ENCODE measurements at regions not wholly inside any gene's neighbourhood (a gene's known extent, or its start where the extent isn't known, plus 50 kb on each side); places are given as distances from the start of the nearest gene placed in this dataset.
"Not testable (repeated sequence)": the region's sequence is repeated elsewhere in the genome, so short reads cannot be mapped to it uniquely, and the experiment has no call there.

DNA sequence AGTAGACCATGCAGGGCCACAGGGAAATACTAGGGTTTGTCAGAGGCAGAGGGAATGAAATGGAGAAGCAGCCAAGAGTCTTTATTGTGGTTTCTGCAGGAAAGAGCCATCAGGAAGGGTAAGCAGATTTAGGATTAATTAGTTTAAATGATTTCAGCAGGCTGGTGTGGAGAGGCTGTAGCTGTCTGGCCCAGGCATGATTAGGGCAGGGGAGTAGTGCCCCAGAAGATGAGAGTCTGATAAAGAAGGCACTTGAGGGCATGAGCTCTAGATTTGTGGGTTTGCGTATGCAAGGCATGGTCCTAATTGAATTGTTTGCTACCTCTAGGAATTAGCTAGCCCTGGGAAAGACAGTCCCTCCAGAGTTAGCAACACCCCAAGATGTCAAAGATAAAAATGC, 484.6 kb upstream of the PLXNA2 start:
- Histone ChIP-seq H3K36me3 (ENCODE audit: low read depth) (no peaks in the 10 kb centered on the region), H3K27ac (no peak overlapping the region), H3K9ac (no peak overlapping the region), H3K4me1 (ENCODE audit: insufficient read depth) (no peaks in the 10 kb centered on the region), H3K9me3 (ENCODE audit: low read depth) (no peaks in the 10 kb centered on the region), H4K20me1 (ENCODE audit: insufficient read depth) (no peaks in the 10 kb centered on the region), H3K4me2 (ENCODE audit: unreplicated experiment) (no peak overlapping the region), H3K79me2 (ENCODE audit: insufficient read depth) (no peaks in the 10 kb centered on the region), H3F3A (ENCODE audit: insufficient read depth) (no peaks in the 10 kb centered on the region), H2AFZ (no peak overlapping the region), H3K9me2 (ENCODE audit: insufficient read depth) (no peaks in the 10 kb centered on the region), H3K27me3 (replicated peaks; ENCODE audit: insufficient read depth) (no peaks in the 10 kb centered on the region), H3K4me3 (no peak overlapping the region)
- TF ChIP-seq EZH2phosphoT487 (IDR thresholded peaks at IDR 0.05; ENCODE audit: insufficient read depth, low read depth) (no peak), EZH2 (IDR thresholded peaks at IDR 0.05; ENCODE audit: insufficient read depth, poor library complexity, severe bottlenecking) (no peak)
- no peak for DNase-seq
- WGBS, 2 experiments (ENCODE audit: low coverage in 1 of 2, low lambda C conversion rate in 2 of 2, missing lambda C conversion rate in 2 of 2), result 40 to 43% methylated on average over 1 of the region's 1 CpG
- in situ Hi-C loops (cut with MboI), result no loop called here

DNA sequence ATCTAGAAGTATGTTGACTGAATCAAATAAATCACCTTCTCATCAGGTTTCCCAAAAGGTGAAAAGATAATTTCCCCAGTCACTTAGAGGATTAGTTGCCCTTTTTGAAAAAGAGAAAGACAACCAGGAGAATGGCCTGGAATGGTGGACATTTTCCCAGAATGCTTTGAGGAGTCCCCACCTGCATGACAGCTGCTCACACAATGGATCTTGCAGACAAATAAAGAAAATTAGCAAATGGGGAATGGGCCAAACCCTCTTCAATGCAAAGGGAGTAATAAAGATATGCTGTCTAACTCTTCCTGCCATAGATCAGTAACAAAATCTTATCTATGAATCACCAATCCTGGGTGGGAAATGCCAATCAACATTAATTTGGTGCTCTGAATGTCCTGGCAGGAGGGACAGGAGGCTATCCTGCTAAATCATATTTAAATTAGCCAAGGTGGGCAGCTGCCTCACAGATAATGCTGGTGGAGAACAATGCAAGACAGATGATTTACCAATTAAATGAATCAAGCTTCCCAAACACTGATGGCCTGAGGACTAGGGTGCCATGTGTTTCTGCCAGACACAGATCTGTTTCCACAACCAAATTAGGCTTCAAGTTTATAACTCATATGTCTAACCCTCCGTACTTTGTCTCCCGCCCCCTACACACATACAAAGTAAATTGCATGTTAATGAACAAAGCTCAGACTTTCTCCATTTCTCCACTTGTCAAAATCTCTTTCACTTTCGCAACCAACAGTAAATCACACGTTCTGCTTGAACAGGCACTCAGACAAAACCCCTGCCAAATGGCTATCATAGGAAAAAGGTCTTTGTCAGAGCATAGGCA, 488.0 kb upstream of the PLXNA2 start:
- Histone ChIP-seq H3K4me3 (no peak overlapping the region), H3K27me3 (replicated peaks; ENCODE audit: insufficient read depth) (no peaks in the 10 kb centered on the region), H3K4me1 (ENCODE audit: insufficient read depth) (no peaks in the 10 kb centered on the region), H3K9me2 (ENCODE audit: insufficient read depth) (no peaks in the 10 kb centered on the region), H3K79me2 (ENCODE audit: insufficient read depth) (no peaks in the 10 kb centered on the region), H3K4me2 (ENCODE audit: unreplicated experiment) (no peak overlapping the region), H2AFZ (no peak overlapping the region), H3F3A (ENCODE audit: insufficient read depth) (no peaks in the 10 kb centered on the region), H3K9me3 (ENCODE audit: low read depth) (no peaks in the 10 kb centered on the region), H3K36me3 (ENCODE audit: low read depth) (no peaks in the 10 kb centered on the region), H3K27ac (no peak overlapping the region), H4K20me1 (ENCODE audit: insufficient read depth) (no peaks in the 10 kb centered on the region), H3K9ac (no peak overlapping the region)
- in situ Hi-C loops (cut with MboI), result no loop called here
- WGBS, 2 experiments (ENCODE audit: low coverage in 1 of 2, low lambda C conversion rate in 2 of 2, missing lambda C conversion rate in 2 of 2), result 2 to 3% methylated on average over 4 of the region's 4 CpGs
- no peak for DNase-seq
- TF ChIP-seq EZH2 (IDR thresholded peaks at IDR 0.05; ENCODE audit: insufficient read depth, poor library complexity, severe bottlenecking) (no peak), EZH2phosphoT487 (IDR thresholded peaks at IDR 0.05; ENCODE audit: insufficient read depth, low read depth) (no peak)

DNA sequence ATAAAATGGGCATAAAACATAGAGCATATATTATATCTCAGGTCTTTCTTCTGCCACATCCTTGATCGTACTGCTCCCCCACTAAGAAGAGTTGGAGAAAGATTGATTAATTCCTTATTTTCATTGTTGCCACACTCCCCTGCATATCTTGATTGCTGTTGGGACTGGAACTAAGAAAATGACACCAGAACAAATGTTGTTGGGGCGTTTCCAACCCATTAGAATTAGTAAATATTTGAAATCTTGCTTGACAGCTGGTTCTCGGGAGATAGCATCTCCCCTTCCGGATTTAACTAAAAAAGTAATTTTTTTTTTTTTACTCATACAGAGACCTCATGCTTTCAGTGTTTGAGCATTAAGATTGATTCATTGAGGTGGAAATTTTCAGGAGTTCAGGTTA, 493.0 kb upstream of the PLXNA2 start:
- WGBS, 2 experiments (ENCODE audit: low coverage in 1 of 2, low lambda C conversion rate in 2 of 2, missing lambda C conversion rate in 2 of 2), result 24 to 32% methylated on average over 4 of the region's 4 CpGs
- Histone ChIP-seq H3K36me3 (ENCODE audit: low read depth) (no peaks in the 10 kb centered on the region), H3K4me1 (ENCODE audit: insufficient read depth) (no peaks in the 10 kb centered on the region), H3K9me3 (ENCODE audit: low read depth) (no peaks in the 10 kb centered on the region), H3K27ac (no peak overlapping the region), H3K27me3 (replicated peaks; ENCODE audit: insufficient read depth) (no peaks in the 10 kb centered on the region), H3K9me2 (ENCODE audit: insufficient read depth) (no peaks in the 10 kb centered on the region), H3K9ac (no peak overlapping the region), H2AFZ (no peak overlapping the region), H3K4me3 (no peak overlapping the region), H4K20me1 (ENCODE audit: insufficient read depth) (no peaks in the 10 kb centered on the region), H3K4me2 (ENCODE audit: unreplicated experiment) (no peak overlapping the region), H3F3A (ENCODE audit: insufficient read depth) (no peaks in the 10 kb centered on the region), H3K79me2 (ENCODE audit: insufficient read depth) (no peaks in the 10 kb centered on the region)
- TF ChIP-seq EZH2phosphoT487 (IDR thresholded peaks at IDR 0.05; ENCODE audit: insufficient read depth, low read depth) (no peak), EZH2 (IDR thresholded peaks at IDR 0.05; ENCODE audit: insufficient read depth, poor library complexity, severe bottlenecking) (no peak)
- in situ Hi-C loops (cut with MboI), result no loop called here
- no peak for DNase-seq

DNA sequence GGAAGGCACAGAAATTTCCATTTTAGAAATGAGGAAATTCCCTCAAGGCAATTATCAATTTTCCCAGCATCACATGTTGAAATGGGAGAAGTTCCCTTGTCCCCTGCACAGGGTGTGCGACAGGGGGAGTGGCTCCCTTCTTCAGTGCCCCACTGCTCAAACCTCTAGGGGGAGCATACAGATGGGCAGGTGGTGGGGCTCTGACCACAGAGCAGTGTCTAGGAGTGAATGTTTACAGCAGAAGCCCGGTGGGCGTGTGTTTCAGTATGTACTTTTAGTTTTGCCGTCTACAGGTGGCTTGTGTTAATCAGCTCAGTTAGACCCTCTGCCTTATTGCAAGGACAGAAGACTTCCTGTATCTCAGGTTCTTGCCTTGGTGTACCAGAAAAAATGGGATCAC, 493.7 kb upstream of the PLXNA2 start:
- Histone ChIP-seq H3K9me3 (ENCODE audit: low read depth) (no peaks in the 10 kb centered on the region), H3K4me3 (no peak overlapping the region), H3K4me2 (ENCODE audit: unreplicated experiment) (no peak overlapping the region), H3K27ac (no peak overlapping the region), H3K27me3 (replicated peaks; ENCODE audit: insufficient read depth) (no peaks in the 10 kb centered on the region), H3K36me3 (ENCODE audit: low read depth) (no peaks in the 10 kb centered on the region), H3K79me2 (ENCODE audit: insufficient read depth) (no peaks in the 10 kb centered on the region), H3K4me1 (ENCODE audit: insufficient read depth) (no peaks in the 10 kb centered on the region), H3F3A (ENCODE audit: insufficient read depth) (no peaks in the 10 kb centered on the region), H2AFZ (no peak overlapping the region), H4K20me1 (ENCODE audit: insufficient read depth) (no peaks in the 10 kb centered on the region), H3K9ac (no peak overlapping the region), H3K9me2 (ENCODE audit: insufficient read depth) (no peaks in the 10 kb centered on the region)
- no peak for DNase-seq
- WGBS, 2 experiments (ENCODE audit: low coverage in 1 of 2, low lambda C conversion rate in 2 of 2, missing lambda C conversion rate in 2 of 2), result 30 to 33% methylated on average over 4 of the region's 4 CpGs
- in situ Hi-C loops (cut with MboI), result no loop called here
- TF ChIP-seq EZH2phosphoT487 (IDR thresholded peaks at IDR 0.05; ENCODE audit: insufficient read depth, low read depth), result no peak
- no peak for TF ChIP-seq EZH2 (IDR thresholded peaks at IDR 0.05; ENCODE audit: insufficient read depth, poor library complexity, severe bottlenecking)

DNA sequence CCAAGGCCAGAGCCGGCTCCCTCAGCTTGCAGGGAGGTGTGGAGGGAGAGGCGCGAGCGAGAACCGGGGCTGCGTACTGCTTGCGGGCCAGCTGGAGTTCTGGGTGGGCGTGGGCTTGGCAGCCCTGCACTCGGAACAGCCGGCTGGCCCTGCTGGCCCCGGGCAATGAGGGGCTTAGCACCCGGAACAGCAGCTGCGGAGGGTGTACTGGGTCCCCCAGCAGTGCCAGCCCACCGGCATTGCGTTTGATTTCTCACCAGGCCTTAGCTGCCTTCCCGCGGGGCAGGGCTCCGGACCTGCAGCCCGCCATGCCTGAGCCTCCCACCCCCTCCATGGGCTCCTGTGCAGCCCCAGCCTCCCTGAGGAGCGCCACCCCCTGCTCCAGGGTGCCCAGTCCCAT, 495.5 kb upstream of the PLXNA2 start:
- H3K4me2 ChIP-seq (ENCODE audit: unreplicated experiment); H3K9me3 ChIP-seq (ENCODE audit: low read depth); H3K4me3 ChIP-seq; H3K9me2 ChIP-seq (ENCODE audit: insufficient read depth); H3K9ac ChIP-seq; H3K27ac ChIP-seq; H3K36me3 ChIP-seq (ENCODE audit: low read depth); H3K27me3 ChIP-seq (replicated peaks; ENCODE audit: insufficient read depth); H2AFZ ChIP-seq; H3K79me2 ChIP-seq (ENCODE audit: insufficient read depth); H3K4me1 ChIP-seq (ENCODE audit: insufficient read depth); in situ Hi-C loops (cut with MboI); DNase-seq; H3F3A ChIP-seq (ENCODE audit: insufficient read depth); H4K20me1 ChIP-seq (ENCODE audit: insufficient read depth): not testable (repeated sequence)
- WGBS, 2 experiments (ENCODE audit: low coverage in 1 of 2, low lambda C conversion rate in 2 of 2, missing lambda C conversion rate in 2 of 2), result 56 to 57% methylated on average over 18 to 20 of the region's 20 CpGs
